Upper lobe of left lung (tissue), 6 donors: ENCODE measurements at regions not wholly inside any gene's neighbourhood (a gene's known extent, or its start where the extent isn't known, plus 50 kb on each side); places are given as distances from the start of the nearest gene placed in this dataset.

Experiments
- ATAC-seq, 2 donors: fragments of 200-7000 bp; cut with Tn5 transposase; one replicate each; pipeline ENCODE4 v1.9.1; 2022; ENCODE audit warnings: mild to moderate bottlenecking in 2 of 2, moderate library complexity in 2 of 2; ENCODE audit not compliant: low FRiP score in 2 of 2
- DNase-seq, 2 donors: peaks; one replicate each; pipeline ENCODE4 v3.0.0-alpha.2; 2019 to 2020
- H3K27ac ChIP-seq, 4 donors: fragments of 200-600 bp; sonication (generic); one replicate each; pipeline ENCODE4 v1.5.1; 2016 to 2019
- H3K27me3 ChIP-seq, 4 donors: fragments of 200-600 bp; sonication (generic); one replicate each; pipeline ENCODE4 v1.5.1; 2017 to 2019
- H3K36me3 ChIP-seq, 4 donors: fragments of 200-600 bp; sonication (generic); one replicate each; pipeline ENCODE4 v1.5.1; 2016 to 2019
- H3K4me1 ChIP-seq, 4 donors: fragments of 200-600 bp; sonication (generic); one replicate each; pipeline ENCODE4 v1.5.1; 2018 to 2019
- H3K4me3 ChIP-seq, 4 donors: fragments of 200-600 bp; sonication (generic); one replicate each; pipeline ENCODE4 v1.5.1; 2017 to 2019; ENCODE audit warnings: mild to moderate bottlenecking in 2 of 4, moderate library complexity in 1 of 4
- H3K9me3 ChIP-seq, 4 donors: fragments of 200-600 bp; sonication (generic); one replicate each; pipeline ENCODE4 v1.5.1; 2018 to 2019
- CTCF ChIP-seq, 6 experiments: fragments of 450-650 bp in 4 of 6; fragments of 200-600 bp in 2 of 6; sonication (generic) in 2 of 6; IDR thresholded peaks; one replicate each; pipeline ENCODE4 v1.5.1; 2016 to 2019; ENCODE audit warnings: antibody characterized with exemption in 6 of 6
- EP300 ChIP-seq, 4 donors: sonication (generic); formaldehyde crosslinking; IDR thresholded peaks; one replicate each; pipeline ENCODE4 v1.5.1; 2017; ENCODE audit warnings: antibody characterized with exemption in 4 of 4, control low read depth in 2 of 4
- POLR2A ChIP-seq, 4 donors: fragments of 450-650 bp; IDR thresholded peaks; one replicate each; pipeline ENCODE4 v1.5.1; 2016 to 2017; ENCODE audit warnings: antibody characterized with exemption in 4 of 4, mild to moderate bottlenecking in 2 of 4
- POLR2AphosphoS5 ChIP-seq, 2 donors: sonication (generic); formaldehyde crosslinking; IDR thresholded peaks; one replicate each; pipeline ENCODE4 v1.5.1; 2017; ENCODE audit warnings: antibody characterized with exemption in 2 of 2
- WGBS, 2 donors: methylation state at CpG; one replicate each; pipeline ENCODE4 v1.1.5; 2017 to 2018; 5-methylcytosine and 5-hydroxymethylcytosine counted together
- donor health status: DM: no; HTN: no; CAD: no; lungs with moderate emphysema.
- donor health status: DM: no; HTN: yes; CAD: no; lungs with severe emphysema.

- WGBS, 2 donors, result 77 to 78% methylated on average over 2 of the region's 2 CpGs
- Histone ChIP-seq H3K4me3 (no peak overlapping the region), H3K27ac (no peak overlapping the region), H3K27me3 (no peaks in the 10 kb centered on the region), H3K36me3 (no peaks in the 10 kb centered on the region), H3K9me3 (no peaks in the 10 kb centered on the region), H3K4me1 (no peaks in the 10 kb centered on the region)
- DNase-seq (no peak), ATAC-seq (no peak)
- TF ChIP-seq CTCF (IDR thresholded peaks at IDR 0.05) (no peak), POLR2AphosphoS5 (IDR thresholded peaks at IDR 0.05) (no peak), POLR2A (IDR thresholded peaks at IDR 0.05) (no peak), EP300 (IDR thresholded peaks at IDR 0.05) (no peak)
These were observed 461.6 kb upstream of the CNTNAP5 start for GRCh38 chr2:123563515-123563914.

GRCh38 chr2:123566291-123566946 is 458.7 kb upstream of the CNTNAP5 start:
- Histone ChIP-seq H3K4me1 (no peaks in the 10 kb centered on the region), H3K9me3 (no peaks in the 10 kb centered on the region), H3K27me3 (no peaks in the 10 kb centered on the region), H3K36me3 (no peaks in the 10 kb centered on the region), H3K4me3 (no peak overlapping the region), H3K27ac (no peak overlapping the region)
- WGBS, 2 donors, result 80 to 92% methylated on average over 3 of the region's 3 CpGs
- no peak for DNase-seq
- TF ChIP-seq POLR2A (IDR thresholded peaks at IDR 0.05) (no peak), POLR2AphosphoS5 (IDR thresholded peaks at IDR 0.05) (no peak), CTCF (IDR thresholded peaks at IDR 0.05) (no peak), EP300 (IDR thresholded peaks at IDR 0.05) (no peak)
- no peak for ATAC-seq

GRCh38 chr2:123578016-123578415 is 447.1 kb upstream of the CNTNAP5 start:
- H3K36me3 ChIP-seq, result no peaks in the 10 kb centered on the region
- no peak overlapping the region for H3K4me3 ChIP-seq
- no peak overlapping the region for H3K27ac ChIP-seq
- ATAC-seq (no peak), DNase-seq (no peak)
- 13 to 27% methylated on average over 2 of the region's 2 CpGs for WGBS, 2 donors
- TF ChIP-seq POLR2AphosphoS5 (IDR thresholded peaks at IDR 0.05) (no peak), EP300 (IDR thresholded peaks at IDR 0.05) (no peak), POLR2A (IDR thresholded peaks at IDR 0.05) (no peak), CTCF (IDR thresholded peaks at IDR 0.05) (no peak)
- H3K9me3 ChIP-seq, result no peaks in the 10 kb centered on the region
- H3K27me3 ChIP-seq, result no peaks in the 10 kb centered on the region
- no peaks in the 10 kb centered on the region for H3K4me1 ChIP-seq

GRCh38 chr2:123596621-123597020 is 428.5 kb upstream of the CNTNAP5 start:
- no peak for DNase-seq
- WGBS, 2 donors, result 29 to 53% methylated on average over 1 of the region's 1 CpG
- Histone ChIP-seq H3K4me3 (no peak overlapping the region), H3K27me3 (no peaks in the 10 kb centered on the region), H3K27ac (no peak overlapping the region), H3K4me1 (no peaks in the 10 kb centered on the region), H3K9me3 (no peaks in the 10 kb centered on the region), H3K36me3 (no peaks in the 10 kb centered on the region)
- ATAC-seq, result no peak
- TF ChIP-seq CTCF (IDR thresholded peaks at IDR 0.05) (no peak), EP300 (IDR thresholded peaks at IDR 0.05) (no peak), POLR2AphosphoS5 (IDR thresholded peaks at IDR 0.05) (no peak), POLR2A (IDR thresholded peaks at IDR 0.05) (no peak)

- no peaks in the 10 kb centered on the region for H3K4me1 ChIP-seq
- WGBS, 2 donors, result 75 to 87% methylated on average over 2 of the region's 2 CpGs
These were observed 427.1 kb upstream of the CNTNAP5 start for GRCh38 chr2:123597988-123598387.

More at GRCh38 chr2:123597988-123598387, 427.1 kb upstream of the CNTNAP5 start:
- Histone ChIP-seq H3K9me3 (no peaks in the 10 kb centered on the region), H3K27me3 (no peaks in the 10 kb centered on the region), H3K27ac (no peak overlapping the region), H3K36me3 (no peaks in the 10 kb centered on the region), H3K4me3 (no peak overlapping the region)
- ATAC-seq (no peak), DNase-seq (no peak)
- TF ChIP-seq CTCF (IDR thresholded peaks at IDR 0.05), result no peak
- TF ChIP-seq POLR2AphosphoS5 (IDR thresholded peaks at IDR 0.05), result no peak
- no peak for TF ChIP-seq POLR2A (IDR thresholded peaks at IDR 0.05)
- no peak for TF ChIP-seq EP300 (IDR thresholded peaks at IDR 0.05)
